ENCODE measurements at regions not wholly inside any gene's neighbourhood (a gene's known extent, or its start where the extent isn't known, plus 50 kb on each side); places are given as distances from the start of the nearest gene placed in this dataset.

- TF ChIP-seq OVOL3 (tag by site-specific recombination; IDR thresholded peaks at IDR 0.05) (no peak), KLF1 (tag by site-specific recombination; IDR thresholded peaks at IDR 0.05) (no peak), ZNF555 (tag by site-specific recombination; conservative IDR thresholded peaks at IDR 0.05) (no peak), SP3 (tag by site-specific recombination; IDR thresholded peaks at IDR 0.05) (no peak)
Measured at GRCh38 chr2:235382179-235382578, 111.7 kb upstream of the AGAP1 start.

All from HEK293 (cell line).